ENCODE measurements at regions not wholly inside any gene's neighbourhood (a gene's known extent, or its start where the extent isn't known, plus 50 kb on each side); places are given as distances from the start of the nearest gene placed in this dataset.
"Not testable (repeated sequence)": the region's sequence is repeated elsewhere in the genome, so short reads cannot be mapped to it uniquely, and the experiment has no call there.

GRCh38 chr6:134784336-134784735, 165.6 kb downstream of the ALDH8A1 start:
- DNase-seq (ENCODE audit: low spot score) = no peak

- DNase-seq (ENCODE audit: low spot score) = no peak
Measured at GRCh38 chr6:134778431-134778830, 171.5 kb downstream of the ALDH8A1 start.

GRCh38 chr6:134774201-134774638, 175.7 kb downstream of the ALDH8A1 start:
- DNase-seq (ENCODE audit: low spot score) = no peak

- DNase-seq (ENCODE audit: low spot score) = no peak
Measured at GRCh38 chr6:134772671-134773360, 177.1 kb downstream of the ALDH8A1 start.

GRCh38 chr6:134768931-134769330, 181.0 kb downstream of the ALDH8A1 start:
- no peak for DNase-seq (ENCODE audit: low spot score)

GRCh38 chr6:134766497-134766896, 183.4 kb downstream of the ALDH8A1 start:
- no peak for DNase-seq (ENCODE audit: low spot score)

GRCh38 chr6:134764741-134765140, 185.2 kb downstream of the ALDH8A1 start:
- no peak for DNase-seq (ENCODE audit: low spot score)

- not testable (repeated sequence) for DNase-seq (ENCODE audit: low spot score)
Measured at GRCh38 chr6:134763575-134763974, 186.3 kb downstream of the ALDH8A1 start.

GRCh38 chr6:134758621-134759020, 191.3 kb downstream of the ALDH8A1 start:
- no peak for DNase-seq (ENCODE audit: low spot score)

- DNase-seq (ENCODE audit: low spot score) = no peak
Measured at GRCh38 chr6:134757911-134758361, 192.0 kb downstream of the ALDH8A1 start.

GRCh38 chr6:134756374-134757025, 193.4 kb downstream of the ALDH8A1 start:
- DNase-seq (ENCODE audit: low spot score) = no peak

GRCh38 chr6:134754013-134754690, 195.7 kb downstream of the ALDH8A1 start:
- DNase-seq (ENCODE audit: low spot score) = no peak

- DNase-seq (ENCODE audit: low spot score) = no peak
Measured at GRCh38 chr6:134753001-134753400, 196.9 kb downstream of the ALDH8A1 start.

GRCh38 chr6:134752445-134752844, 197.5 kb downstream of the ALDH8A1 start:
- no peak for DNase-seq (ENCODE audit: low spot score)

- no peak for DNase-seq (ENCODE audit: low spot score)
Measured at GRCh38 chr6:134750669-134751068, 199.2 kb downstream of the ALDH8A1 start.

- DNase-seq (ENCODE audit: low spot score) = no peak
Measured at GRCh38 chr6:134748484-134748883, 201.4 kb downstream of the ALDH8A1 start.

GRCh38 chr6:134747197-134747596, 202.7 kb downstream of the ALDH8A1 start:
- DNase-seq (ENCODE audit: low spot score) = not testable (repeated sequence)

- DNase-seq (ENCODE audit: low spot score) = no peak
Measured at GRCh38 chr6:134746140-134746539, 203.8 kb downstream of the ALDH8A1 start.

GRCh38 chr6:134745192-134745591, 204.7 kb downstream of the ALDH8A1 start:
- not testable (repeated sequence) for DNase-seq (ENCODE audit: low spot score)

- no peak for DNase-seq (ENCODE audit: low spot score)
Measured at GRCh38 chr6:134744301-134744700, 205.6 kb downstream of the ALDH8A1 start.

GRCh38 chr6:134741200-134741536, 208.7 kb downstream of the ALDH8A1 start:
- DNase-seq (ENCODE audit: low spot score) = peak; percentile 74

GRCh38 chr6:134740473-134741199, 209.3 kb downstream of the ALDH8A1 start:
- no peak for DNase-seq (ENCODE audit: low spot score)

- DNase-seq (ENCODE audit: low spot score) = no peak
Measured at GRCh38 chr6:134740027-134740373, 209.9 kb downstream of the ALDH8A1 start.
